Neural progenitor cell (in vitro differentiated cells): ENCODE measurements at regions not wholly inside any gene's neighbourhood (a gene's known extent, or its start where the extent isn't known, plus 50 kb on each side); places are given as distances from the start of the nearest gene placed in this dataset.
A peak's percentile ranks its signal among the peaks of the same experiment; 100 is the strongest.

Experiments used
- DNase-seq: peaks from one replicate; pipeline ENCODE4 v3.0.0-alpha.2; 2016; ENCODE audit warnings: low spot score
- H2AFZ ChIP-seq: fragments of 200-600 bp; sonication (generic); replicated peaks from 2 replicates; pipeline ENCODE4 v1.6.1; 2016; ENCODE audit warnings: antibody characterized with exemption
- H3F3A ChIP-seq: fragments of 200-600 bp; sonication (generic); 2 replicates; pipeline ENCODE4 v1.6.1; 2016; ENCODE audit warnings: antibody characterized with exemption, low read depth
- H3K27ac ChIP-seq: fragments of 200-600 bp; sonication (generic); 2 replicates; pipeline ENCODE4 v1.5.1; 2016; ENCODE audit warnings: mild to moderate bottlenecking
- H3K27me3 ChIP-seq: fragments of 200-600 bp; sonication (generic); 2 replicates; pipeline ENCODE4 v1.6.1; 2016; ENCODE audit warnings: mild to moderate bottlenecking, moderate library complexity
- H3K36me3 ChIP-seq: fragments of 200-600 bp; sonication (generic); 2 replicates; pipeline ENCODE4 v1.5.1; 2016
- H3K4me1 ChIP-seq: fragments of 200-600 bp; sonication (generic); 2 replicates; pipeline ENCODE4 v1.6.1; 2016; ENCODE audit warnings: mixed run types
- H3K4me2 ChIP-seq: fragments of 200-600 bp; sonication (generic); 2 replicates; pipeline ENCODE4 v1.6.1; 2016
- H3K4me3 ChIP-seq: fragments of 200-600 bp; sonication (generic); 2 replicates; pipeline ENCODE4 v1.5.1; 2016
- H3K79me2 ChIP-seq: fragments of 200-600 bp; sonication (generic); 2 replicates; pipeline ENCODE4 v1.6.1; 2016; ENCODE audit warnings: low read depth
- H3K9ac ChIP-seq: fragments of 200-600 bp; sonication (generic); 2 replicates; pipeline ENCODE4 v1.6.1; 2016
- H3K9me3 ChIP-seq: fragments of 200-600 bp; sonication (generic); 2 replicates; pipeline ENCODE4 v1.5.1; 2016; ENCODE audit warnings: low read depth
- H4K20me1 ChIP-seq: fragments of 200-600 bp; sonication (generic); 2 replicates; pipeline ENCODE4 v1.6.1; 2016; ENCODE audit warnings: low read depth
- H3K27ac Mint-ChIP-seq: 3 replicates; pipeline ENCODE4 v1.8.0; 2021; ENCODE audit warnings: mixed read lengths
- H3K27me3 Mint-ChIP-seq: 2 replicates; pipeline ENCODE4 v1.8.0; 2022; ENCODE audit warnings: low read depth, mild to moderate bottlenecking, inconsistent platforms, moderate library complexity, mixed read lengths; ENCODE audit not compliant: insufficient read depth
- H3K36me3 Mint-ChIP-seq: 3 replicates; pipeline ENCODE4 v1.8.0; 2021; ENCODE audit warnings: mixed read lengths
- H3K4me1 Mint-ChIP-seq: 3 replicates; pipeline ENCODE4 v1.8.0; 2021; ENCODE audit warnings: mixed read lengths
- H3K4me3 Mint-ChIP-seq: 3 replicates; pipeline ENCODE4 v1.8.0; 2021; ENCODE audit warnings: mild to moderate bottlenecking, moderate library complexity, mixed read lengths
- H3K9me3 Mint-ChIP-seq: 3 replicates; pipeline ENCODE4 v1.8.0; 2020; ENCODE audit warnings: mixed read lengths
- CTCF ChIP-seq: fragments of 200-600 bp; sonication (generic); IDR thresholded peaks from 2 replicates; pipeline ENCODE4 v1.5.1; 2017; ENCODE audit warnings: antibody characterized with exemption, mild to moderate bottlenecking
- EZH2 ChIP-seq: fragments of 200-600 bp; sonication (generic); IDR thresholded peaks from 2 replicates; pipeline ENCODE4 v1.6.1; 2017; ENCODE audit warnings: antibody characterized with exemption, mild to moderate bottlenecking, moderate library complexity
- EZH2phosphoT487 ChIP-seq: fragments of 200-600 bp; sonication (generic); IDR thresholded peaks from 2 replicates; pipeline ENCODE4 v1.6.1; 2017; ENCODE audit warnings: antibody characterized with exemption

- Histone ChIP-seq H3K4me3 (no peak overlapping the region), H3K27ac (no peak overlapping the region), H3K36me3 (no peaks in the 10 kb centered on the region), H3K27me3 (no peaks in the 10 kb centered on the region), H3K4me1 (no peaks in the 10 kb centered on the region), H3K9me3 (no peaks in the 10 kb centered on the region), H4K20me1 (no peaks in the 10 kb centered on the region), H3K79me2 (no peaks in the 10 kb centered on the region), H3F3A (no peaks in the 10 kb centered on the region), H3K4me2 (no peak overlapping the region), H2AFZ (no peak overlapping the region), H3K9ac (no peak overlapping the region)
- no peak overlapping the region for H3K4me3 Mint-ChIP-seq
- no peaks in the 10 kb centered on the region for H3K9me3 Mint-ChIP-seq
- TF ChIP-seq EZH2 (no peak), EZH2phosphoT487 (no peak), CTCF (no peak)
- H3K27me3 Mint-ChIP-seq = peaks cover 2% of the 10 kb centered on the region
- no peaks in the 10 kb centered on the region for H3K4me1 Mint-ChIP-seq
- DNase-seq = no peak
- H3K36me3 Mint-ChIP-seq = no peaks in the 10 kb centered on the region
- no peak overlapping the region for H3K27ac Mint-ChIP-seq
These were observed 340.8 kb downstream of the NUP35 start for GRCh38 chr2:183465048-183465447.

GRCh38 chr2:183474912-183475695 lies 350.9 kb downstream of the NUP35 start:
- H3K9me3 Mint-ChIP-seq = no peaks in the 10 kb centered on the region
- no peaks in the 10 kb centered on the region for H3K27me3 Mint-ChIP-seq
- no peak overlapping the region for H3K4me3 Mint-ChIP-seq
- no peaks in the 10 kb centered on the region for H3K36me3 Mint-ChIP-seq
- Histone ChIP-seq H4K20me1 (no peaks in the 10 kb centered on the region), H3K79me2 (no peaks in the 10 kb centered on the region), H3K4me3 (no peak overlapping the region), H3K9ac (no peak overlapping the region), H3F3A (no peaks in the 10 kb centered on the region), H3K9me3 (no peaks in the 10 kb centered on the region), H3K4me1 (no peaks in the 10 kb centered on the region), H3K27ac (no peak overlapping the region), H3K4me2 (no peak overlapping the region), H3K27me3 (no peaks in the 10 kb centered on the region), H2AFZ (peak overlapping the region; percentile 32), H3K36me3 (no peaks in the 10 kb centered on the region)
- H3K27ac Mint-ChIP-seq = peak overlapping the region; percentile 30
- no peak for TF ChIP-seq EZH2
- TF ChIP-seq EZH2phosphoT487 = no peak
- TF ChIP-seq CTCF = no peak
- peaks cover 3% of the 10 kb centered on the region for H3K4me1 Mint-ChIP-seq
- DNase-seq = no peak

- Histone ChIP-seq H3F3A (no peaks in the 10 kb centered on the region), H3K27me3 (no peaks in the 10 kb centered on the region), H3K4me2 (no peak overlapping the region), H3K4me3 (no peak overlapping the region), H4K20me1 (no peaks in the 10 kb centered on the region), H3K36me3 (no peaks in the 10 kb centered on the region), H2AFZ (no peak overlapping the region), H3K9me3 (no peaks in the 10 kb centered on the region), H3K4me1 (no peaks in the 10 kb centered on the region), H3K27ac (no peak overlapping the region), H3K79me2 (no peaks in the 10 kb centered on the region), H3K9ac (no peak overlapping the region)
- Mint-ChIP-seq H3K27ac (no peak overlapping the region), H3K36me3 (no peaks in the 10 kb centered on the region), H3K4me3 (no peak overlapping the region), H3K27me3 (no peaks in the 10 kb centered on the region), H3K4me1 (peaks cover 3% of the 10 kb centered on the region), H3K9me3 (no peaks in the 10 kb centered on the region)
- TF ChIP-seq CTCF = no peak
- TF ChIP-seq EZH2phosphoT487 = no peak
- no peak for TF ChIP-seq EZH2
- no peak for DNase-seq
These were observed 352.2 kb downstream of the NUP35 start for GRCh38 chr2:183476490-183476889.
